HEK293 (cell line): ENCODE measurements at regions not wholly inside any gene's neighbourhood (a gene's known extent, or its start where the extent isn't known, plus 50 kb on each side); places are given as distances from the start of the nearest gene placed in this dataset.

Experiments used
- ZNF623 ChIP-seq: fragments of 450-650 bp; formaldehyde crosslinking; IDR thresholded peaks from 2 replicates; pipeline ENCODE4 v1.5.1; 2016; ENCODE audit warnings: missing biosample characterization, missing genetic modification characterization
- ZNF707 ChIP-seq: fragments of 450-650 bp; formaldehyde crosslinking; IDR thresholded peaks from 2 replicates; pipeline ENCODE4 v1.5.1; 2016; ENCODE audit warnings: missing biosample characterization, missing genetic modification characterization
- ZXDB ChIP-seq: fragments of 450-650 bp; formaldehyde crosslinking; IDR thresholded peaks from 2 replicates; pipeline ENCODE4 v1.5.1; 2016; ENCODE audit warnings: missing biosample characterization, missing genetic modification characterization
- TF ChIP-seq, protein P1 (sequence below): fragments of 450-650 bp; formaldehyde crosslinking; IDR thresholded peaks from 2 replicates; pipeline ENCODE4 v1.5.1; 2016; ENCODE audit warnings: missing biosample characterization, missing genetic modification characterization

DNA sequence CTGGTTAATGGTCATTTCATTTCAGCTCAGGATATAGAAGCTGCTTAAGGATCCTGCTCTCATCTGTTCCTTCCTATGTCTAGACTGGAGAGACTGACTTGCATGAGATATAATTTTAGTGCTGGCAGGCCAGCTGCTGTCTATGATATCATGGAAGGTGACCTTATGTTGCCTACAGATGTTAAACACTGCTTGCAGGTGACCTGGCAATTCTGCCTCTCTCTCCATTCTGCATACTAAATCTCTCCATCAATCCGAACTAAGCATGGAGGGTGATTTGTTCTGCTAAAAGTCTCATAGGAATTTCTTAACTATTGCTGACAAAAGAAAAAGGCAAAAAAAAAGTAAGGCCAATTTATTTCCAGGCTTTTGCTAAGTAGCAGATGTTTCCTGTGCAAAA lies 81.0 kb downstream of the CCNA1 start:
- TF ChIP-seq ZNF707 (no peak), ZXDB (tag by site-specific recombination) (no peak), ZNF623 (tag by site-specific recombination) (no peak)
- TF ChIP-seq, protein P1, sequence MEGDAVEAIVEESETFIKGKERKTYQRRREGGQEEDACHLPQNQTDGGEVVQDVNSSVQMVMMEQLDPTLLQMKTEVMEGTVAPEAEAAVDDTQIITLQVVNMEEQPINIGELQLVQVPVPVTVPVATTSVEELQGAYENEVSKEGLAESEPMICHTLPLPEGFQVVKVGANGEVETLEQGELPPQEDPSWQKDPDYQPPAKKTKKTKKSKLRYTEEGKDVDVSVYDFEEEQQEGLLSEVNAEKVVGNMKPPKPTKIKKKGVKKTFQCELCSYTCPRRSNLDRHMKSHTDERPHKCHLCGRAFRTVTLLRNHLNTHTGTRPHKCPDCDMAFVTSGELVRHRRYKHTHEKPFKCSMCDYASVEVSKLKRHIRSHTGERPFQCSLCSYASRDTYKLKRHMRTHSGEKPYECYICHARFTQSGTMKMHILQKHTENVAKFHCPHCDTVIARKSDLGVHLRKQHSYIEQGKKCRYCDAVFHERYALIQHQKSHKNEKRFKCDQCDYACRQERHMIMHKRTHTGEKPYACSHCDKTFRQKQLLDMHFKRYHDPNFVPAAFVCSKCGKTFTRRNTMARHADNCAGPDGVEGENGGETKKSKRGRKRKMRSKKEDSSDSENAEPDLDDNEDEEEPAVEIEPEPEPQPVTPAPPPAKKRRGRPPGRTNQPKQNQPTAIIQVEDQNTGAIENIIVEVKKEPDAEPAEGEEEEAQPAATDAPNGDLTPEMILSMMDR = no peak
